ENCODE measurements at regions not wholly inside any gene's neighbourhood (a gene's known extent, or its start where the extent isn't known, plus 50 kb on each side); places are given as distances from the start of the nearest gene placed in this dataset.

GRCh38 chr10:111824128-111824527, 359.4 kb downstream of the GPAM start:
- TF ChIP-seq BMI1 (IDR thresholded peaks at IDR 0.05; ENCODE audit: borderline replicate concordance) (no peak), EZH2 (IDR thresholded peaks at IDR 0.05; ENCODE audit: borderline replicate concordance, control insufficient read depth, low read depth, low read length) (no peak), NR2C2 (IDR thresholded peaks at IDR 0.05; ENCODE audit: borderline replicate concordance, control insufficient read depth, insufficient read length, low read depth) (no peak), ZNF24 (IDR thresholded peaks at IDR 0.05) (no peak), CREM (IDR thresholded peaks at IDR 0.05; ENCODE audit: low read depth) (no peak), TAF1 (IDR thresholded peaks at IDR 0.05; ENCODE audit: borderline replicate concordance, low read depth, low read length) (no peak)
- TF ChIP-seq, protein P1, sequence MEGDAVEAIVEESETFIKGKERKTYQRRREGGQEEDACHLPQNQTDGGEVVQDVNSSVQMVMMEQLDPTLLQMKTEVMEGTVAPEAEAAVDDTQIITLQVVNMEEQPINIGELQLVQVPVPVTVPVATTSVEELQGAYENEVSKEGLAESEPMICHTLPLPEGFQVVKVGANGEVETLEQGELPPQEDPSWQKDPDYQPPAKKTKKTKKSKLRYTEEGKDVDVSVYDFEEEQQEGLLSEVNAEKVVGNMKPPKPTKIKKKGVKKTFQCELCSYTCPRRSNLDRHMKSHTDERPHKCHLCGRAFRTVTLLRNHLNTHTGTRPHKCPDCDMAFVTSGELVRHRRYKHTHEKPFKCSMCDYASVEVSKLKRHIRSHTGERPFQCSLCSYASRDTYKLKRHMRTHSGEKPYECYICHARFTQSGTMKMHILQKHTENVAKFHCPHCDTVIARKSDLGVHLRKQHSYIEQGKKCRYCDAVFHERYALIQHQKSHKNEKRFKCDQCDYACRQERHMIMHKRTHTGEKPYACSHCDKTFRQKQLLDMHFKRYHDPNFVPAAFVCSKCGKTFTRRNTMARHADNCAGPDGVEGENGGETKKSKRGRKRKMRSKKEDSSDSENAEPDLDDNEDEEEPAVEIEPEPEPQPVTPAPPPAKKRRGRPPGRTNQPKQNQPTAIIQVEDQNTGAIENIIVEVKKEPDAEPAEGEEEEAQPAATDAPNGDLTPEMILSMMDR (IDR thresholded peaks at IDR 0.05 in 2 of 3, conservative IDR thresholded peaks at IDR 0.05 in 1 of 3; ENCODE audit: control insufficient read depth in 2 of 3, extremely low read depth in 1 of 3, insufficient read depth in 1 of 3, low read depth in 3 of 3, low read length in 3 of 3), result no peak
